Vagina (tissue), 2 donors: ENCODE measurements at regions not wholly inside any gene's neighbourhood (a gene's known extent, or its start where the extent isn't known, plus 50 kb on each side); places are given as distances from the start of the nearest gene placed in this dataset.
"Not testable (repeated sequence)": the region's sequence is repeated elsewhere in the genome, so short reads cannot be mapped to it uniquely, and the experiment has no call there.

Experiments used
- DNase-seq, 2 donors: peaks; one replicate each; pipeline ENCODE4 v3.0.0-alpha.2; 2017; ENCODE audit errors: extremely low spot score in 2 of 2
- H3K27ac ChIP-seq: fragments of 200-600 bp; sonication (generic); one replicate; pipeline ENCODE4 v1.5.1; 2019
- H3K27me3 ChIP-seq: fragments of 200-600 bp; sonication (generic); one replicate; pipeline ENCODE4 v1.5.1; 2019
- H3K36me3 ChIP-seq, 2 donors: fragments of 200-600 bp; sonication (generic); one replicate each; pipeline ENCODE4 v1.5.1; 2017 to 2019
- H3K4me1 ChIP-seq: fragments of 200-600 bp; sonication (generic); one replicate; pipeline ENCODE4 v1.5.1; 2019
- H3K4me3 ChIP-seq, 2 donors: fragments of 200-600 bp; sonication (generic); 1 replicate in 1 of 2; 2 replicates in 1 of 2; pipeline ENCODE4 v1.5.1; 2016 to 2019
- H3K9me3 ChIP-seq: fragments of 200-600 bp; sonication (generic); one replicate; pipeline ENCODE4 v1.5.1; 2019
- CTCF ChIP-seq, 3 experiments: fragments of 450-650 bp in 2 of 3; fragments of 200-600 bp in 1 of 3; sonication (generic) in 1 of 3; IDR thresholded peaks; one replicate each; pipeline ENCODE4 v1.5.1; 2017 to 2019; ENCODE audit warnings: antibody characterized with exemption in 3 of 3, mild to moderate bottlenecking in 2 of 3, moderate library complexity in 2 of 3
- POLR2A ChIP-seq, 2 donors: fragments of 450-650 bp; IDR thresholded peaks; one replicate each; pipeline ENCODE4 v1.6.1; 2017; ENCODE audit warnings: antibody characterized with exemption in 2 of 2, mild to moderate bottlenecking in 2 of 2, moderate library complexity in 2 of 2
- POLR2AphosphoS5 ChIP-seq, 2 donors: sonication (generic); formaldehyde crosslinking; IDR thresholded peaks; one replicate each; pipeline ENCODE4 v1.9.0; 2017; ENCODE audit warnings: antibody characterized with exemption in 2 of 2, mild to moderate bottlenecking in 2 of 2, low read depth in 1 of 2; ENCODE audit not compliant: insufficient read depth in 1 of 2
- intact Hi-C: fragments of 100-400 bp; cut with DNase I; formaldehyde crosslinking; loops from one replicate; pipeline ENCODE4 v1.15.1; 2023

DNA sequence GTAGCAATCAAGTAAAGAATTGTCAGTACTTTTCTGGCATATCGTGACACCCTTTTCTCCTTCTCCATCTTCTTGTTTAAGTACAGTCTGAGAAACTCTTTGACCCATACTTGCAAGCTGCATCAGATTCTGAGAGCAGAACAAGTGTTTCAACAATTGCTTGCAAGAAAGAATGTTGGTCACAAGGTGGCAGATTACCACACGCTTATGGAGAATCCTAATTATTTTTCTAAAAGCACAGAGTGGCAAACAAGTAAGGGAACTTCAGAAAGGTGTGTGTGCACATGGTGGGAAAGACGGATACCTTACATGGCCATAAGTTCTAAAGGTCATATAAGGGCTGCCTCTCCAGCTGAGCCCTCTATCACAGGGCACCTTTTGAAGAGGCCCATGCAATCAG, 136.4 kb upstream of the FGF13 start:
- no peaks in the 10 kb centered on the region for H3K36me3 ChIP-seq
- H3K9me3 ChIP-seq: no peaks in the 10 kb centered on the region
- no peaks in the 10 kb centered on the region for H3K4me1 ChIP-seq
- H3K27ac ChIP-seq: no peak overlapping the region
- TF ChIP-seq CTCF (IDR thresholded peaks at IDR 0.05): no peak
- no peak for TF ChIP-seq POLR2A (IDR thresholded peaks at IDR 0.05)
- TF ChIP-seq POLR2AphosphoS5 (IDR thresholded peaks at IDR 0.05; ENCODE audit: insufficient read depth in 1 of 2, low read depth in 1 of 2): no peak
- H3K4me3 ChIP-seq: no peak overlapping the region
- intact Hi-C loops: no loop called here
- no peak for DNase-seq
- no peaks in the 10 kb centered on the region for H3K27me3 ChIP-seq

DNA sequence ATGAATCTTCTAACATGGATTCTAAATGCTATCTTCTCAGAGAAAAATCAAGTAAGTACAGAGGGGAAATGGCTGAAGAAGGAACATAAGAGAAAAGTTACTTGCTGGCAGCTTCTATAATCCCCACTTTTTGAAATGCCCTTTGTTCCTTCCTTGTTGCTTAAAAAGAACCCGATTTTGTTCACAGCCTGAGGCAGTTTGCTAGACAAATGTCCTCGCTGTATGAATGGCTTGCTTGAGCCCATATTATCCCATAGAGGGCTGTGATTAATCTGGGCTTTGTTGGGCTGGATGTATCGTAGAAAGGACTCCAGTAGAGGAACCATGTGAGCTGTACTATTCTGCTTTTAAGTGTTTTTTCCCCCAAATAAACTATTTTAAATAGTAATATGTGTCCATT, 134.3 kb upstream of the FGF13 start:
- TF ChIP-seq POLR2A (IDR thresholded peaks at IDR 0.05) (no peak), CTCF (IDR thresholded peaks at IDR 0.05) (no peak), POLR2AphosphoS5 (IDR thresholded peaks at IDR 0.05; ENCODE audit: insufficient read depth in 1 of 2, low read depth in 1 of 2) (no peak)
- DNase-seq: no peak
- Histone ChIP-seq H3K36me3 (no peaks in the 10 kb centered on the region), H3K27ac (no peak overlapping the region), H3K4me1 (no peaks in the 10 kb centered on the region), H3K27me3 (no peaks in the 10 kb centered on the region), H3K9me3 (no peaks in the 10 kb centered on the region), H3K4me3 (no peak overlapping the region)
- intact Hi-C loops: no loop called here

DNA sequence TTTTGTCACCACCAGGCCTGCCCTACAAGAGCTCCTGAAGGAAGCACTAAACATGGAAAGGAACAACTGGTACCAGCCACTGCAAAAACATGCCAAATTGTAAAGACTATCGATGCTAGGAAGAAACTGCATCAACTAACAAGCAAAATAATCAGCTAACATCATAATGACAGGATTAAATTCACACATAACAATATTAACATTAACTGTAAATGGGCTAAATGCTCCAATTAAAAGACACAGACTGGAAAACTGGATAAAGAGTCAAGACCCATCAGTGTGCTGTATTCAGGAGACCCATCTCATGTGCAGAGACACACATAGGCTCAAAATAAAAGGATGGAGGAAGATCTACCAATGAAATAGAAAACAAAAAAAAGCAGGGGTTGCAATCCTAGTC, 95.9 kb upstream of the FGF13 start:
- intact Hi-C loops, H3K9me3 ChIP-seq, H3K36me3 ChIP-seq, H3K27me3 ChIP-seq, H3K4me3 ChIP-seq, H3K4me1 ChIP-seq, DNase-seq, H3K27ac ChIP-seq: not testable (repeated sequence)

- TF ChIP-seq POLR2AphosphoS5 (IDR thresholded peaks at IDR 0.05; ENCODE audit: insufficient read depth in 1 of 2, low read depth in 1 of 2): no peak
- no peak for TF ChIP-seq POLR2A (IDR thresholded peaks at IDR 0.05)
- no peak for TF ChIP-seq CTCF (IDR thresholded peaks at IDR 0.05)
- intact Hi-C loops: no loop called here
- no peaks in the 10 kb centered on the region for H3K36me3 ChIP-seq
- no peaks in the 10 kb centered on the region for H3K9me3 ChIP-seq
- H3K4me1 ChIP-seq: no peaks in the 10 kb centered on the region
- no peak overlapping the region for H3K27ac ChIP-seq
- no peak for DNase-seq
- no peaks in the 10 kb centered on the region for H3K27me3 ChIP-seq
- H3K4me3 ChIP-seq: no peak overlapping the region
These were observed 82.7 kb upstream of the FGF13 start for GRCh38 chrX:138794246-138794645.

DNA sequence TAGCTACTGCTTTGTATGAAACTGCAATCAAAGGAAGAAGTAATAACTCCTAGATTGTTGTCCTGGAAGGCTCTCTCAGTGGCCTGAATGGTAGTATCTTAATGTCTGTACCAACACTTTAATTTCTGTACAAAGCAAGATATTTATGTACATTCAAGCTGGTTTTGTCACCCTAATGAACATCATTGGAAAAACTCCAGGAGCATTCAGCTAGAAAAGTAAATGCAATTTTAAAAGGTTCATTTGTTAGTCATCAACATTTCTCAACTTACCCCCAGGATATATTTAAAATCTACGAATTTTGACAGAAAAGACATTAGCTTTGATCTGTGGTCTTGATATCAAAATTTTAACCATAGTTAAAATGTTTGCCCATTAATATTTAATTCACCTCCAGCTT, 80.0 kb upstream of the FGF13 start:
- no peak for TF ChIP-seq POLR2AphosphoS5 (IDR thresholded peaks at IDR 0.05; ENCODE audit: insufficient read depth in 1 of 2, low read depth in 1 of 2)
- TF ChIP-seq POLR2A (IDR thresholded peaks at IDR 0.05): no peak
- TF ChIP-seq CTCF (IDR thresholded peaks at IDR 0.05): no peak
- Histone ChIP-seq H3K27me3 (no peaks in the 10 kb centered on the region), H3K9me3 (no peaks in the 10 kb centered on the region), H3K36me3 (no peaks in the 10 kb centered on the region), H3K4me3 (no peak overlapping the region), H3K27ac (no peak overlapping the region), H3K4me1 (no peaks in the 10 kb centered on the region)
- DNase-seq: no peak
- intact Hi-C loops: no loop called here

GRCh38 chrX:138788771-138789170, 77.3 kb upstream of the FGF13 start:
- TF ChIP-seq CTCF (IDR thresholded peaks at IDR 0.05) (no peak), POLR2AphosphoS5 (IDR thresholded peaks at IDR 0.05; ENCODE audit: insufficient read depth in 1 of 2, low read depth in 1 of 2) (no peak), POLR2A (IDR thresholded peaks at IDR 0.05) (no peak)
- no peak overlapping the region for H3K4me3 ChIP-seq
- H3K9me3 ChIP-seq: no peaks in the 10 kb centered on the region
- intact Hi-C loops: no loop called here
- no peaks in the 10 kb centered on the region for H3K36me3 ChIP-seq
- H3K4me1 ChIP-seq: no peaks in the 10 kb centered on the region
- H3K27ac ChIP-seq: no peak overlapping the region
- no peaks in the 10 kb centered on the region for H3K27me3 ChIP-seq
- DNase-seq: no peak

DNA sequence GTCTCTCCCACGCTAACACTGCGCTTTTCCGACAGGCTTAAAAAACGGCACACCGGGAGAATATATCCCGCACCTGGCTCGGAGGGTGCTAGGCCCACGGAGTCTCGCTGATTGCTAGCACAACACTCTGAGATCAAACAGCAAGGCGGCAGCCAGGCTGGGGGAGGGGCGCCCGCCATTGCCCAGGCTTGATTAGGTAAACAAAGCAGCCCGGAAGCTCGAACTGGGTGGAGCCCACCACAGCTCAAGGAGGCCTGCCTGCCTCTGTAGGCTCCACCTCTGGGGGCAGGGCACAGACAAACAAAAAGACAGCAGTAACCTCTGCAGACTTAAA, 67.0 kb upstream of the FGF13 start:
- intact Hi-C loops, H3K27me3 ChIP-seq, H3K4me1 ChIP-seq, DNase-seq, H3K27ac ChIP-seq, H3K4me3 ChIP-seq, H3K9me3 ChIP-seq, H3K36me3 ChIP-seq: not testable (repeated sequence)

GRCh38 chrX:138777908-138778575, 66.5 kb upstream of the FGF13 start:
- DNase-seq, H3K36me3 ChIP-seq, H3K4me3 ChIP-seq, H3K27ac ChIP-seq, H3K4me1 ChIP-seq, intact Hi-C loops, H3K27me3 ChIP-seq, H3K9me3 ChIP-seq: not testable (repeated sequence)
